HEK293T (cell line): ENCODE measurements at regions not wholly inside any gene's neighbourhood (a gene's known extent, or its start where the extent isn't known, plus 50 kb on each side); places are given as distances from the start of the nearest gene placed in this dataset.

Experiments used
- ARNT ChIP-seq: fragments of 450-650 bp; IDR thresholded peaks from 2 replicates; pipeline ENCODE4 v1.6.1; 2017; ENCODE audit warnings: mild to moderate bottlenecking
- BHLHE40 ChIP-seq: fragments of 450-650 bp; IDR thresholded peaks from 2 replicates; pipeline ENCODE4 v1.6.1; 2016; ENCODE audit warnings: mild to moderate bottlenecking, moderate library complexity, borderline replicate concordance
- CTBP1 ChIP-seq: fragments of 450-650 bp; IDR thresholded peaks from 2 replicates; pipeline ENCODE4 v1.6.1; 2016; ENCODE audit warnings: borderline replicate concordance
- ELF4 ChIP-seq: fragments of 450-650 bp; IDR thresholded peaks from 2 replicates; pipeline ENCODE4 v1.6.1; 2017; ENCODE audit warnings: antibody characterized with exemption
- FOXA1 ChIP-seq: fragments of 450-650 bp; IDR thresholded peaks from 2 replicates; pipeline ENCODE4 v1.6.1; 2016; ENCODE audit warnings: mild to moderate bottlenecking
- FOXK2 ChIP-seq: fragments of 450-650 bp; IDR thresholded peaks from 2 replicates; pipeline ENCODE4 v1.6.1; 2016; ENCODE audit warnings: mild to moderate bottlenecking
- FOXM1 ChIP-seq: fragments of 450-650 bp; IDR thresholded peaks from 2 replicates; pipeline ENCODE4 v1.6.1; 2017; ENCODE audit warnings: mild to moderate bottlenecking, borderline replicate concordance
- HDGF ChIP-seq: fragments of 450-650 bp; IDR thresholded peaks from 2 replicates; pipeline ENCODE4 v1.6.1; 2017; ENCODE audit warnings: antibody characterized with exemption, borderline replicate concordance
- L3MBTL2 ChIP-seq: fragments of 450-650 bp; conservative IDR thresholded peaks from 2 replicates; pipeline ENCODE4 v1.6.1; 2016; ENCODE audit warnings: mild to moderate bottlenecking
- LEF1 ChIP-seq: fragments of 450-650 bp; IDR thresholded peaks from 2 replicates; pipeline ENCODE4 v1.6.1; 2017; ENCODE audit warnings: mild to moderate bottlenecking, borderline replicate concordance
- SP1 ChIP-seq: fragments of 450-650 bp; IDR thresholded peaks from 2 replicates; pipeline ENCODE4 v1.6.1; 2017
- SUZ12 ChIP-seq: fragments of 450-650 bp; IDR thresholded peaks from 2 replicates; pipeline ENCODE4 v1.6.1; 2016; ENCODE audit warnings: mild to moderate bottlenecking
- TARDBP ChIP-seq: fragments of 450-650 bp; IDR thresholded peaks from 2 replicates; pipeline ENCODE4 v1.6.1; 2016
- ZNF384 ChIP-seq: fragments of 450-650 bp; IDR thresholded peaks from 2 replicates; pipeline ENCODE4 v1.6.1; 2016

- TF ChIP-seq TARDBP = no peak
- TF ChIP-seq FOXA1 = no peak
- TF ChIP-seq FOXM1 = no peak
- no peak for TF ChIP-seq ELF4
- TF ChIP-seq SP1 = no peak
- no peak for TF ChIP-seq CTBP1
- TF ChIP-seq ARNT = no peak
- no peak for TF ChIP-seq BHLHE40
- no peak for TF ChIP-seq FOXK2
- TF ChIP-seq L3MBTL2 = no peak
- TF ChIP-seq SUZ12 = no peak
- TF ChIP-seq ZNF384 = no peak
- no peak for TF ChIP-seq HDGF
- no peak for TF ChIP-seq LEF1
These were observed 83.6 kb upstream of the CPEB4 start for GRCh38 chr5:173804579-173804978.
